ENCODE measurements at regions not wholly inside any gene's neighbourhood (a gene's known extent, or its start where the extent isn't known, plus 50 kb on each side); places are given as distances from the start of the nearest gene placed in this dataset.
A peak's percentile ranks its signal among the peaks of the same experiment; 100 is the strongest.

DNA sequence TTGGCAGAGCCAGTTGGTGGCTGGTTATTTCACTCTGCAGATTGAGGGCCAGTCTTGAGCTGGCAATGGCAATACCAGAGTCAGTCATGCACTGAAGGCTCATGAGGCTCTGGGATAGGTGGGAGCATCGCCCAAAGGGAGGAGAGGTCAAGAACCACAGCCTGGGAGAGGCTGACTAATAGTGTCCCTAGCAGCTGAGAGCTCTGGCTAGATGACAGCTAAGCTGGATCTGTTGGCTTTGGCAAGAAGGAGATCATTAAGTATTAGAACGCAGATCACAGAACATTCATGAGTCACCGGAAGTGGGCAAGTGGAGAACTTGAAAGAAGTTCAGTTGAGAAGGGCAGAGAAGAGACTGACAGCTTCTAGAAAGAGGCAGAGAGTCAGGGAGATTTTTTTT lies 521.1 kb downstream of the NR2F2 start:
- Histone ChIP-seq H3K27ac (ENCODE audit: low read depth in 1 of 2, low read length in 1 of 2) (no peak overlapping the region), H3K4me1 (ENCODE audit: control insufficient read depth in 5 of 5, insufficient read depth in 5 of 5, low read length in 5 of 5) (peaks cover 0 to 8% (median 0%) of the 10 kb centered on the region in 5 donors), H3K27me3 (ENCODE audit: control insufficient read depth in 3 of 3, insufficient read depth in 3 of 3, low read length in 2 of 3) (no peaks in the 10 kb centered on the region), H3K36me3 (ENCODE audit: control insufficient read depth in 4 of 4, insufficient read depth in 4 of 4, low read length in 4 of 4) (no peaks in the 10 kb centered on the region), H3K4me3 (no peak overlapping the region), H3K9ac (ENCODE audit: insufficient read depth in 1 of 2, low read length in 2 of 2) (no peak overlapping the region), H3K9me3 (ENCODE audit: control insufficient read depth in 4 of 4, insufficient read depth in 3 of 4, low read length in 3 of 4) (peaks cover 0 to 3% (median 1%) of the 10 kb centered on the region in 4 donors)
- no peak for DNase-seq
- TF ChIP-seq, protein P1, sequence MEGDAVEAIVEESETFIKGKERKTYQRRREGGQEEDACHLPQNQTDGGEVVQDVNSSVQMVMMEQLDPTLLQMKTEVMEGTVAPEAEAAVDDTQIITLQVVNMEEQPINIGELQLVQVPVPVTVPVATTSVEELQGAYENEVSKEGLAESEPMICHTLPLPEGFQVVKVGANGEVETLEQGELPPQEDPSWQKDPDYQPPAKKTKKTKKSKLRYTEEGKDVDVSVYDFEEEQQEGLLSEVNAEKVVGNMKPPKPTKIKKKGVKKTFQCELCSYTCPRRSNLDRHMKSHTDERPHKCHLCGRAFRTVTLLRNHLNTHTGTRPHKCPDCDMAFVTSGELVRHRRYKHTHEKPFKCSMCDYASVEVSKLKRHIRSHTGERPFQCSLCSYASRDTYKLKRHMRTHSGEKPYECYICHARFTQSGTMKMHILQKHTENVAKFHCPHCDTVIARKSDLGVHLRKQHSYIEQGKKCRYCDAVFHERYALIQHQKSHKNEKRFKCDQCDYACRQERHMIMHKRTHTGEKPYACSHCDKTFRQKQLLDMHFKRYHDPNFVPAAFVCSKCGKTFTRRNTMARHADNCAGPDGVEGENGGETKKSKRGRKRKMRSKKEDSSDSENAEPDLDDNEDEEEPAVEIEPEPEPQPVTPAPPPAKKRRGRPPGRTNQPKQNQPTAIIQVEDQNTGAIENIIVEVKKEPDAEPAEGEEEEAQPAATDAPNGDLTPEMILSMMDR (IDR thresholded peaks at IDR 0.05; ENCODE audit: control extremely low read depth, extremely low read depth) = no peak
- no peak for ATAC-seq (ENCODE audit: insufficient read depth, low FRiP score)
- 56 to 60% methylated on average over 3 of the region's 3 CpGs for WGBS, 2 donors

DNA sequence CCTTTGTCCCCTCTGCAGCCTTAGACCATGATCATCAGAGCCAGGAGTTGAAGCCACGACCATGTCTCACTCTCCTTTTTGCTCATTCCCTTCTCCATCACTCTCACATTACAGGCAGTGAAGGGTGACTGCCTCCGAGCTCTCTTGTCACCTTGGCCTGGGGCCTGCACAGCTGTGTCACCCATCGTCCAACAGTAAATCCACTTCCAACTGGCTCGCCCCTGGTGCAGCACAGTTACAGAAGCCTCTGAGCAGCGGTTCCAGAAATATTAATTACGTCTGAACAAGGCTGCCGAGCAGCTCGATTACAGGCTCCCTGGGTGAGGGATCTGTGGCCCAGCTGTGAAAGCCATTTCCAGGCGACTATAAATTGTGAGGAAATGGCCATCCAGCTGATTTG lies 528.2 kb downstream of the NR2F2 start:
- no peak overlapping the region for H3K4me3 ChIP-seq
- DNase-seq (peak; percentile 28 to 61 (median 40)), ATAC-seq (ENCODE audit: insufficient read depth, low FRiP score) (no peak)
- H3K27me3 ChIP-seq (ENCODE audit: control insufficient read depth in 3 of 3, insufficient read depth in 3 of 3, low read length in 2 of 3) = no peaks in the 10 kb centered on the region
- H3K4me1 ChIP-seq (ENCODE audit: control insufficient read depth in 5 of 5, insufficient read depth in 5 of 5, low read length in 5 of 5) = peaks cover 0 to 4% (median 0%) of the 10 kb centered on the region in 5 donors
- whole genome bisulfite sequencing, 2 donors = 71 to 83% methylated on average over 9 of the region's 9 CpGs
- H3K27ac ChIP-seq (ENCODE audit: low read depth in 1 of 2, low read length in 1 of 2) = no peak overlapping the region
- no peaks in the 10 kb centered on the region for H3K36me3 ChIP-seq (ENCODE audit: control insufficient read depth in 4 of 4, insufficient read depth in 4 of 4, low read length in 4 of 4)
- no peak overlapping the region for H3K9ac ChIP-seq (ENCODE audit: insufficient read depth in 1 of 2, low read length in 2 of 2)
- TF ChIP-seq, protein P1 (IDR thresholded peaks at IDR 0.05; ENCODE audit: control extremely low read depth, extremely low read depth) = no peak
- H3K9me3 ChIP-seq (ENCODE audit: control insufficient read depth in 4 of 4, insufficient read depth in 3 of 4, low read length in 3 of 4) = peaks cover 0 to 4% (median 1%) of the 10 kb centered on the region in 4 donors

DNA sequence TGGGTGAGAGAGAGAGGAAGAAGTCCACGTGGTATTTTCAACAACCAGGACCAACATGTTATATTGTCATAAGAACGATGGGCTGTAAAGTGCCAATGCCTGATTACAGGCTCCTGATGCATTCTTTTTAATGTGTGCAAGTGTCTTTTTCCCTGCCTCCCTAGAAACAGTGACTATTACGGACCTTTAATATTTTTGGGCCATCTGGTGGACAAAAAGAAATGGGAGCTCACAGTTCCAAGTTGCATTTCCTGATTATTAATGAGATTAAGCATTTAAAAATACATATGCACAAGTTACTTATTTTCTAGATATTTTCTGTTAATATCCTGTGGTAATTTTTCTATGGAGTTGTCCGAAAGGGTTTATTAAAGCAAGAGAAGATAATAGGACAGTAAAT lies 530.2 kb downstream of the NR2F2 start:
- DNase-seq (peak in 2 of 3 donors; percentile 43 to 44), ATAC-seq (ENCODE audit: insufficient read depth, low FRiP score) (no peak)
- H3K9ac ChIP-seq (ENCODE audit: insufficient read depth in 1 of 2, low read length in 2 of 2) = no peak overlapping the region
- 51 to 67% methylated on average over 4 of the region's 4 CpGs for WGBS, 2 donors
- peaks cover 0 to 4% (median 0%) of the 10 kb centered on the region in 4 donors for H3K9me3 ChIP-seq (ENCODE audit: control insufficient read depth in 4 of 4, insufficient read depth in 3 of 4, low read length in 3 of 4)
- no peak overlapping the region for H3K27ac ChIP-seq (ENCODE audit: low read depth in 1 of 2, low read length in 1 of 2)
- no peaks in the 10 kb centered on the region for H3K36me3 ChIP-seq (ENCODE audit: control insufficient read depth in 4 of 4, insufficient read depth in 4 of 4, low read length in 4 of 4)
- H3K27me3 ChIP-seq (ENCODE audit: control insufficient read depth in 3 of 3, insufficient read depth in 3 of 3, low read length in 2 of 3) = no peaks in the 10 kb centered on the region
- H3K4me1 ChIP-seq (ENCODE audit: control insufficient read depth in 5 of 5, insufficient read depth in 5 of 5, low read length in 5 of 5) = peaks cover 0 to 4% (median 0%) of the 10 kb centered on the region in 5 donors
- TF ChIP-seq, protein P1 (IDR thresholded peaks at IDR 0.05; ENCODE audit: control extremely low read depth, extremely low read depth) = no peak
- H3K4me3 ChIP-seq = no peak overlapping the region

DNA sequence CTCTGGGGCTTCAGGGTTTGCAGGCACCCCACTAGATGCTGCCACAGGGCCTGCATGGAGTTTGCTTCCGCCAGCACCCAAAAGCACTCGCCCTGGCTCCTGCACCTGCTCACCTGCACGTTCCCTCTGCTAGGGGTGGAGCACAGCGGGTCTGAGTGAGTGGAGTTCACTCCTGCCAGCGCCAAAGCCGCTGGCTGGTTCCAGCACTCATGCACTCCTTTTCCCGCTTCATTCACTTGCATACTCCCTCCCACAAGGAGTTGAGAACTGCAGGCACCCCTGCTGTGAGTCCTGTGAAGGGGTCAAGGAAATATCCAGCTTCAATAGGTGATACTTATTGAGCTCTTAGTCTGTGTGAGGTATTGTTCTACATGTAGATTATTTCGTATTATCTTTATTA lies 537.5 kb downstream of the NR2F2 start:
- DNase-seq = no peak
- peaks cover 0 to 9% (median 2%) of the 10 kb centered on the region in 4 donors for H3K9me3 ChIP-seq (ENCODE audit: control insufficient read depth in 4 of 4, insufficient read depth in 3 of 4, low read length in 3 of 4)
- H3K27ac ChIP-seq (ENCODE audit: low read depth in 1 of 2, low read length in 1 of 2) = no peak overlapping the region
- TF ChIP-seq, protein P1 (IDR thresholded peaks at IDR 0.05; ENCODE audit: control extremely low read depth, extremely low read depth) = no peak
- H3K27me3 ChIP-seq (ENCODE audit: control insufficient read depth in 3 of 3, insufficient read depth in 3 of 3, low read length in 2 of 3) = peaks cover 0 to 4% (median 0%) of the 10 kb centered on the region in 3 donors
- H3K36me3 ChIP-seq (ENCODE audit: control insufficient read depth in 4 of 4, insufficient read depth in 4 of 4, low read length in 4 of 4) = no peaks in the 10 kb centered on the region
- no peak overlapping the region for H3K4me3 ChIP-seq
- no peak overlapping the region for H3K9ac ChIP-seq (ENCODE audit: insufficient read depth in 1 of 2, low read length in 2 of 2)
- ATAC-seq (ENCODE audit: insufficient read depth, low FRiP score) = no peak
- no peaks in the 10 kb centered on the region for H3K4me1 ChIP-seq (ENCODE audit: control insufficient read depth in 5 of 5, insufficient read depth in 5 of 5, low read length in 5 of 5)
- 79 to 87% methylated on average over 8 of the region's 8 CpGs for WGBS, 2 donors

All from lung (tissue), 11 donors.